H1 (cell line): ENCODE measurements at regions not wholly inside any gene's neighbourhood (a gene's known extent, or its start where the extent isn't known, plus 50 kb on each side); places are given as distances from the start of the nearest gene placed in this dataset.

Experiments used
- CTCF ChIA-PET: fragments of 300-600 bp; sonication (Branson Sonifier 250); formaldehyde crosslinking; loops from one replicate; lab custom pipeline; 2021; ENCODE audit not compliant: partially characterized antibody; lab: Charles Lee
- POLR2A ChIA-PET: fragments of 300-600 bp; sonication (Branson Sonifier 250); formaldehyde crosslinking; loops from one replicate; lab custom pipeline; 2021; ENCODE audit warnings: inconsistent platforms; ENCODE audit not compliant: partially characterized antibody; lab: Charles Lee
- DNase-seq, 2 experiments: peaks; one replicate each; pipeline versions ENCODE4 v3.0.0 to v3.0.0-alpha.2; 2010 to 2022; ENCODE audit warnings: low spot score in 2 of 2, low read depth in 1 of 2, mixed read lengths in 1 of 2
- FAIRE-seq: peaks from 2 replicates; lab custom pipeline; 2011; peaks lifted over from hg19 to GRCh38; lab: Jason Lieb, UNC
- H2AFZ ChIP-seq: 2 replicates; pipeline ENCODE4 v1.8.1; 2012; ENCODE audit warnings: low read length, inconsistent platforms
- H2AK5ac ChIP-seq: 2 replicates; pipeline ENCODE4 v1.6.1; 2013; ENCODE audit warnings: low read depth, low read length
- H2BK120ac ChIP-seq: replicated peaks from 2 replicates; pipeline ENCODE3; 2013; ENCODE audit warnings: low read depth, low read length, inconsistent platforms
- H2BK12ac ChIP-seq: 2 replicates; pipeline ENCODE4 v1.6.1; 2013; ENCODE audit warnings: low read depth, low read length
- H2BK15ac ChIP-seq: 2 replicates; pipeline ENCODE4 v1.6.1; 2013; ENCODE audit warnings: low read length
- H2BK20ac ChIP-seq: 2 replicates; pipeline ENCODE4 v1.6.1; 2013; ENCODE audit warnings: low read length
- H2BK5ac ChIP-seq: 2 replicates; pipeline ENCODE4 v1.6.1; 2013; ENCODE audit warnings: low read depth, low read length
- H3K14ac ChIP-seq: 2 replicates; pipeline ENCODE4 v1.6.1; 2013; ENCODE audit warnings: inconsistent platforms; ENCODE audit not compliant: insufficient read length
- H3K18ac ChIP-seq: 2 replicates; pipeline ENCODE4 v1.6.1; 2013; ENCODE audit warnings: low read length; ENCODE audit errors: extremely low read depth
- H3K23ac ChIP-seq: 2 replicates; pipeline ENCODE4 v1.6.1; 2013; ENCODE audit warnings: inconsistent platforms; ENCODE audit not compliant: insufficient read length
- H3K23me2 ChIP-seq: 2 replicates; pipeline ENCODE4 v1.6.1; 2013; ENCODE audit warnings: low read depth, low read length
- H3K27ac ChIP-seq: 2 replicates; pipeline ENCODE4 v1.6.1; 2011; ENCODE audit warnings: low read depth, low read length, inconsistent platforms
- H3K27me3 ChIP-seq, 4 experiments: replicated peaks in 1 of 4; 1 replicate in 1 of 4; 2 replicates in 3 of 4; pipeline versions ENCODE4 v1.6.1 to v1.8.1; 2011 to 2013; ENCODE audit warnings: low read length in 3 of 4, mild to moderate bottlenecking in 3 of 4, inconsistent platforms in 2 of 4, mixed read lengths in 2 of 4, moderate library complexity in 1 of 4; ENCODE audit not compliant: control insufficient read depth in 3 of 4, insufficient read depth in 3 of 4; ENCODE audit errors: extremely low read depth in 1 of 4
- H3K36me3 ChIP-seq, 4 experiments: 2 replicates each; pipeline versions ENCODE4 v1.6.1 to v1.8.1; 2011 to 2013; ENCODE audit warnings: mild to moderate bottlenecking in 4 of 4, low read length in 3 of 4, moderate library complexity in 2 of 4, control low read depth in 1 of 4, inconsistent platforms in 1 of 4; ENCODE audit not compliant: insufficient read depth in 4 of 4, control insufficient read depth in 2 of 4
- H3K4ac ChIP-seq: replicated peaks from 2 replicates; pipeline ENCODE3; 2013; ENCODE audit warnings: low read length, low read depth, mixed read lengths, inconsistent platforms; ENCODE audit not compliant: insufficient read length
- H3K4me1 ChIP-seq, 4 experiments: replicated peaks in 1 of 4; 1 replicate in 1 of 4; 2 replicates in 3 of 4; pipeline versions ENCODE4 v1.6.1 to v1.8.1; 2011 to 2013; ENCODE audit warnings: low read length in 3 of 4, inconsistent platforms in 2 of 4, mixed read lengths in 1 of 4; ENCODE audit not compliant: insufficient read depth in 4 of 4, control insufficient read depth in 3 of 4
- H3K4me2 ChIP-seq, 2 experiments: 2 replicates each; pipeline versions ENCODE4 v1.6.1 to v1.8.1; 2011 to 2013; ENCODE audit warnings: low read depth in 2 of 2, low read length in 2 of 2, control low read depth in 1 of 2, inconsistent platforms in 1 of 2, mild to moderate bottlenecking in 1 of 2; ENCODE audit not compliant: insufficient read depth in 1 of 2
- H3K4me3 ChIP-seq, 4 experiments: fragments of 200-600, 300-600 bp in 1 of 4; sonication (generic), shearing (Covaris generic), sonication (Bioruptor Twin) in 1 of 4; 2 replicates each; pipeline versions ENCODE4 v1.5.1 to v1.8.1; 2011 to 2016; ENCODE audit warnings: low read length in 4 of 4, low read depth in 3 of 4, control low read depth in 2 of 4, inconsistent platforms in 2 of 4, mild to moderate bottlenecking in 2 of 4, mixed read lengths in 1 of 4, moderate library complexity in 1 of 4; ENCODE audit not compliant: insufficient read depth in 2 of 4; ENCODE audit errors: extremely low read depth in 1 of 4
- H3K56ac ChIP-seq: replicated peaks from 2 replicates; pipeline ENCODE3; 2013; ENCODE audit warnings: low read depth, mild to moderate bottlenecking, mixed read lengths, low read length, inconsistent platforms; ENCODE audit not compliant: insufficient read length
- H3K79me1 ChIP-seq: 2 replicates; pipeline ENCODE4 v1.6.1; 2013; ENCODE audit warnings: low read depth, low read length, control low read depth
- H3K79me2 ChIP-seq, 2 experiments: 2 replicates each; pipeline versions ENCODE4 v1.6.1 to v1.8.1; 2012 to 2013; ENCODE audit warnings: low read length in 2 of 2, mild to moderate bottlenecking in 2 of 2, inconsistent platforms in 1 of 2; ENCODE audit not compliant: insufficient read depth in 2 of 2, control insufficient read depth in 1 of 2
- H3K9ac ChIP-seq, 4 experiments: replicated peaks in 1 of 4; 1 replicate in 1 of 4; 2 replicates in 3 of 4; pipeline versions ENCODE4 v1.6.1 to v1.8.1; 2011 to 2013; ENCODE audit warnings: low read depth in 3 of 4, low read length in 3 of 4, control low read depth in 2 of 4, mild to moderate bottlenecking in 2 of 4, moderate library complexity in 2 of 4, inconsistent platforms in 1 of 4; ENCODE audit errors: extremely low read depth in 1 of 4
- H3K9me3 ChIP-seq, 2 experiments: 2 replicates each; pipeline versions ENCODE4 v1.6.1 to v1.8.1; 2012 to 2013; ENCODE audit warnings: mild to moderate bottlenecking in 2 of 2, moderate library complexity in 2 of 2, control low read depth in 1 of 2, inconsistent platforms in 1 of 2, low read depth in 1 of 2, low read length in 1 of 2, mixed read lengths in 1 of 2; ENCODE audit not compliant: insufficient read depth in 2 of 2
- H4K20me1 ChIP-seq, 2 experiments: replicated peaks in 1 of 2; 2 replicates each; pipeline versions ENCODE3 to v1.8.1; 2011 to 2013; ENCODE audit warnings: inconsistent platforms in 2 of 2, low read length in 2 of 2, mild to moderate bottlenecking in 1 of 2; ENCODE audit not compliant: insufficient read depth in 2 of 2, control insufficient read depth in 1 of 2
- H4K5ac ChIP-seq: 2 replicates; pipeline ENCODE4 v1.6.1; 2013; ENCODE audit warnings: low read length, low read depth, mixed read lengths, inconsistent platforms; ENCODE audit not compliant: insufficient read length
- H4K8ac ChIP-seq: 2 replicates; pipeline ENCODE4 v1.8.0; 2013; ENCODE audit warnings: mild to moderate bottlenecking, moderate library complexity, low read length, inconsistent platforms; ENCODE audit not compliant: insufficient read depth; ENCODE audit errors: extremely low read depth
- H4K91ac ChIP-seq: replicated peaks from 2 replicates; pipeline ENCODE3; 2013; ENCODE audit warnings: low read length, mixed read lengths, inconsistent platforms; ENCODE audit not compliant: insufficient read length
- ASH2L ChIP-seq: fragments of 200-600, 300-600 bp; sonication (generic); IDR thresholded peaks from one replicate; pipeline ENCODE4 v1.7.1; 2017; ENCODE audit warnings: low read length
- CHD1 ChIP-seq: IDR thresholded peaks from 2 replicates; pipeline ENCODE4 v1.6.1; 2012; ENCODE audit warnings: low read depth, low read length, improper control_type of control experiment
- CREB1 ChIP-seq: IDR thresholded peaks from 2 replicates; pipeline ENCODE4 v1.6.1; 2012; ENCODE audit warnings: inconsistent platforms
- EP300 ChIP-seq, 2 experiments: IDR thresholded peaks; 1 replicate in 1 of 2; 2 replicates in 1 of 2; pipeline ENCODE4 v1.6.1; 2011 to 2012; ENCODE audit warnings: low read depth in 2 of 2, low read length in 2 of 2, mild to moderate bottlenecking in 2 of 2, borderline replicate concordance in 1 of 2, inconsistent platforms in 1 of 2, moderate library complexity in 1 of 2
- KDM1A ChIP-seq: fragments of 200-600, 300-600 bp; sonication (generic); IDR thresholded peaks from 2 replicates; pipeline ENCODE4 v1.7.1; 2016; ENCODE audit warnings: mild to moderate bottlenecking, low read length, borderline replicate concordance
- POLR2A ChIP-seq, 2 experiments: IDR thresholded peaks; 1 replicate in 1 of 2; 2 replicates in 1 of 2; pipeline ENCODE4 v1.6.1; 2011; ENCODE audit warnings: low read depth in 2 of 2, low read length in 2 of 2, mild to moderate bottlenecking in 2 of 2; ENCODE audit errors: control extremely low read depth in 1 of 2
- RAD21 ChIP-seq, 2 experiments: IDR thresholded peaks in 1 of 2; conservative IDR thresholded peaks in 1 of 2; 2 replicates each; pipeline ENCODE4 v1.6.1; 2011; ENCODE audit warnings: low read depth in 2 of 2, low read length in 2 of 2, improper control_type of control experiment in 1 of 2, inconsistent platforms in 1 of 2, mild to moderate bottlenecking in 1 of 2, moderate library complexity in 1 of 2
- SIN3A ChIP-seq, 2 experiments: IDR thresholded peaks in 1 of 2; conservative IDR thresholded peaks in 1 of 2; 2 replicates each; pipeline ENCODE4 v1.6.1; 2011 to 2012; ENCODE audit warnings: low read length in 2 of 2, improper control_type of control experiment in 1 of 2, low read depth in 1 of 2, mild to moderate bottlenecking in 1 of 2
- SIRT6 ChIP-seq: IDR thresholded peaks from one replicate; pipeline ENCODE4 v1.7.1; 2012; ENCODE audit warnings: low read length, inconsistent platforms
- SRF ChIP-seq: IDR thresholded peaks from 2 replicates; pipeline ENCODE4 v1.6.1; 2011; ENCODE audit warnings: mild to moderate bottlenecking, low read depth, low read length, moderate library complexity
- SUZ12 ChIP-seq: fragments of 200-600 bp; sonication (generic); IDR thresholded peaks from 2 replicates; pipeline ENCODE4 v1.6.1; 2012; ENCODE audit warnings: mild to moderate bottlenecking, inconsistent platforms, low read length, moderate library complexity, mixed read lengths
- TAF7 ChIP-seq: optimal IDR thresholded peaks from 2 replicates; pipeline ENCODE3; 2011; ENCODE audit warnings: low read depth, mild to moderate bottlenecking, inconsistent platforms, low read length, moderate library complexity, borderline replicate concordance
- YY1 ChIP-seq: IDR thresholded peaks from 2 replicates; pipeline ENCODE4 v1.6.1; 2011; ENCODE audit warnings: low read depth, mild to moderate bottlenecking, low read length
- WGBS, 2 experiments: shearing (Covaris generic) in 1 of 2; methylation state at CpG; one replicate each; pipeline versions ENCODE4 v1.1.6 to v1.1.7; 2013 to 2015; ENCODE audit warnings: low lambda C conversion rate in 2 of 2, mixed read lengths in 2 of 2, inconsistent platforms in 1 of 2, low coverage in 1 of 2, missing lambda C conversion rate in 1 of 2; ENCODE audit not compliant: insufficient replicate concordance in 2 of 2, insufficient coverage in 1 of 2, insufficient read length in 1 of 2; ENCODE audit errors: extremely low coverage in 1 of 2, missing lambda C conversion rate in 1 of 2; 5-methylcytosine and 5-hydroxymethylcytosine counted together
- TF ChIP-seq, protein P1 (sequence below): IDR thresholded peaks from 2 replicates; pipeline ENCODE4 v1.6.1; 2012; ENCODE audit warnings: inconsistent platforms

DNA sequence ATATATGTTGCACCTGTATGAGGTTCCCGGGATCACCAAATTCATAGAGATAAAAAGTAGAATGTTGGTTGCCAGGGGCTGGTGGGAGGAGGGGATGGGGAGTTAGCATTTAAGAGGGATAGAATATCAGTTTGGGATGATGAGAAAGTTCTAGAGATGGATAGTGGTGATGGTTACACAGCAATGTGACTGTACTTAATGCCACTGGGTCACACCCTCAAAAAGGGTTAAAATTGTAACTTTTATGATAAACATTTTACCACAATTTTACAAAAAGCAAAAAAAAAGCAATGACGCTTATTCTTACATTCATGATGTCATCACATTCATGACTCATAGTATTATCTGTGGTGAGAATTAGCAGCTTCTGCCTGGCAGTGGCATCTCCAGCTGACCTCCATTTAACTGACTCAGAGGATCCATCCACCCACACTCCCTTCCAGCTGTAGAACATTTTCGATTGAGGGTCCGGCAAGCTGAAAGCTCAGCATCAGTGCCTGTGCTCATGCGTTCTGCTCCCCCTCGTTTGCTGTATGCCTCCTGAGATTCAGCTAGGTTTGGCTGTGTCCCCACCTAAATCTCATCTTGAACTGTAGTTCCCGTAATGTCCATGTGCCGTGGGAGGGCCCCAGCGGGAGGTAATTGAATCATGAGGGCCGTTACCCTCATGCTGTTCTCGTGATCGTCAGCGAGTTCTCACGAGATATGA, 64.8 kb upstream of the TMEM260 start:
- H3K4me3 ChIP-seq = no peak overlapping the region
- H2BK15ac ChIP-seq = no peak overlapping the region
- no peaks in the 10 kb centered on the region for H3K79me1 ChIP-seq
- no peaks in the 10 kb centered on the region for H3K27me3 ChIP-seq
- H3K9ac ChIP-seq = no peak overlapping the region
- H3K9me3 ChIP-seq = no peaks in the 10 kb centered on the region
- 77% methylated on average over 14 of the region's 14 CpGs; no CpG with 5 or more reads in 1 of the 2 experiments for WGBS, 2 experiments
- no peaks in the 10 kb centered on the region for H3K23me2 ChIP-seq
- H2BK12ac ChIP-seq = 0 out of 2 replicates have a peak overlapping the region, but pooled peaks have one; percentile 12
- FAIRE-seq (no peak), DNase-seq (no peak)
- H2BK120ac ChIP-seq = no peak overlapping the region
- H4K91ac ChIP-seq = no peak overlapping the region
- H4K5ac ChIP-seq = no peak overlapping the region
- no peaks in the 10 kb centered on the region for H3K4me1 ChIP-seq
- H3K23ac ChIP-seq = no peak overlapping the region
- no peak overlapping the region for H2AFZ ChIP-seq
- TF ChIP-seq, protein P1, sequence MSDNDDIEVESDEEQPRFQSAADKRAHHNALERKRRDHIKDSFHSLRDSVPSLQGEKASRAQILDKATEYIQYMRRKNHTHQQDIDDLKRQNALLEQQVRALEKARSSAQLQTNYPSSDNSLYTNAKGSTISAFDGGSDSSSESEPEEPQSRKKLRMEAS = no peak
- TF ChIP-seq KDM1A (no peak), SIN3A (conservative IDR thresholded peaks at IDR 0.05 in 1 of 2, IDR thresholded peaks at IDR 0.05 in 1 of 2; ENCODE audit: low read depth in 1 of 2, low read length in 2 of 2) (no peak), EP300 (IDR thresholded peaks at IDR 0.05; ENCODE audit: borderline replicate concordance in 1 of 2, low read depth in 2 of 2, low read length in 2 of 2) (no peak), CHD1 (no peak), ASH2L (no peak), SUZ12 (no peak), SRF (no peak), SIRT6 (no peak), RAD21 (IDR thresholded peaks at IDR 0.05 in 1 of 2, conservative IDR thresholded peaks at IDR 0.05 in 1 of 2; ENCODE audit: low read depth in 2 of 2, low read length in 2 of 2) (no peak), CREB1 (no peak), YY1 (no peak), TAF7 (no peak), POLR2A (IDR thresholded peaks at IDR 0.05; ENCODE audit: control extremely low read depth in 1 of 2, low read depth in 2 of 2, low read length in 2 of 2) (no peak)
- H4K8ac ChIP-seq = no peak overlapping the region
- no peaks in the 10 kb centered on the region for H3K36me3 ChIP-seq
- ChIA-PET CTCF (interaction anchor here (0.6 to 3.1 kb wide), 6 partner anchors 8 to 163 kb away, joined by 3 to 15 read pairs (median 4); no protein-coding TSS in a partner anchor), POLR2A (no interaction called here)
- no peaks in the 10 kb centered on the region for H3K79me2 ChIP-seq
- H3K4me2 ChIP-seq = no peak overlapping the region
- H3K4ac ChIP-seq = no peak overlapping the region
- H2BK5ac ChIP-seq = no peak overlapping the region
- H3K14ac ChIP-seq = no peak overlapping the region
- no peak overlapping the region; the same call in 1 of the 2 replicates for H3K18ac ChIP-seq
- H3K27ac ChIP-seq = no peak overlapping the region
- no peak overlapping the region for H2AK5ac ChIP-seq
- no peaks in the 10 kb centered on the region for H4K20me1 ChIP-seq
- H2BK20ac ChIP-seq = no peak overlapping the region
- H3K56ac ChIP-seq = no peak overlapping the region
